ENCODE measurements at regions not wholly inside any gene's neighbourhood (a gene's known extent, or its start where the extent isn't known, plus 50 kb on each side); places are given as distances from the start of the nearest gene placed in this dataset.

GRCh38 chr2:83067947-83068346 is 1391.1 kb downstream of the SUCLG1 start:
- H3K9ac ChIP-seq: no peak overlapping the region
- no peak overlapping the region for H3K4me2 ChIP-seq
- no peaks in the 10 kb centered on the region for H3K9me3 ChIP-seq
- no peaks in the 10 kb centered on the region for H4K20me1 ChIP-seq
- H3K4me1 ChIP-seq: no peaks in the 10 kb centered on the region
- TF ChIP-seq Cebpa-rat (IDR thresholded peaks at IDR 0.05): no peak
- no peak overlapping the region for H3K27ac ChIP-seq
- no peak overlapping the region for H3K4me3 ChIP-seq
- H3K36me3 ChIP-seq: no peaks in the 10 kb centered on the region
- no peaks in the 10 kb centered on the region for H3K27me3 ChIP-seq

GRCh38 chr2:83063933-83064332 is 1395.1 kb downstream of the SUCLG1 start:
- no peak for TF ChIP-seq Cebpa-rat (IDR thresholded peaks at IDR 0.05)
- Histone ChIP-seq H4K20me1 (no peaks in the 10 kb centered on the region), H3K9me3 (peaks cover under 1% of the 10 kb centered on the region), H3K4me1 (no peaks in the 10 kb centered on the region), H3K27ac (no peak overlapping the region), H3K36me3 (no peaks in the 10 kb centered on the region), H3K27me3 (no peaks in the 10 kb centered on the region), H3K4me2 (no peak overlapping the region), H3K4me3 (no peak overlapping the region), H3K9ac (no peak overlapping the region)

GRCh38 chr2:83063511-83063910 is 1395.6 kb downstream of the SUCLG1 start:
- no peaks in the 10 kb centered on the region for H3K36me3 ChIP-seq
- H3K9me3 ChIP-seq: peaks cover 5% of the 10 kb centered on the region
- no peak overlapping the region for H3K9ac ChIP-seq
- no peak for TF ChIP-seq Cebpa-rat (IDR thresholded peaks at IDR 0.05)
- no peaks in the 10 kb centered on the region for H3K4me1 ChIP-seq
- no peak overlapping the region for H3K27ac ChIP-seq
- no peaks in the 10 kb centered on the region for H4K20me1 ChIP-seq
- H3K27me3 ChIP-seq: no peaks in the 10 kb centered on the region
- no peak overlapping the region for H3K4me3 ChIP-seq
- H3K4me2 ChIP-seq: no peak overlapping the region

GRCh38 chr2:83058683-83059082 is 1400.4 kb downstream of the SUCLG1 start:
- no peak for TF ChIP-seq Cebpa-rat (IDR thresholded peaks at IDR 0.05)
- H3K4me3 ChIP-seq: no peak overlapping the region
- no peaks in the 10 kb centered on the region for H3K4me1 ChIP-seq
- H3K9me3 ChIP-seq: peaks cover 10% of the 10 kb centered on the region
- no peaks in the 10 kb centered on the region for H4K20me1 ChIP-seq
- H3K27ac ChIP-seq: no peak overlapping the region
- H3K9ac ChIP-seq: no peak overlapping the region
- H3K36me3 ChIP-seq: no peaks in the 10 kb centered on the region
- no peak overlapping the region for H3K4me2 ChIP-seq
- H3K27me3 ChIP-seq: no peaks in the 10 kb centered on the region

GRCh38 chr2:83055376-83056010 is 1403.6 kb downstream of the SUCLG1 start:
- Histone ChIP-seq H3K4me1 (no peaks in the 10 kb centered on the region), H3K36me3 (no peaks in the 10 kb centered on the region), H3K27me3 (no peaks in the 10 kb centered on the region), H3K9me3 (peaks cover 10% of the 10 kb centered on the region), H3K9ac (no peak overlapping the region), H4K20me1 (no peaks in the 10 kb centered on the region), H3K4me3 (no peak overlapping the region), H3K27ac (no peak overlapping the region), H3K4me2 (no peak overlapping the region)
- no peak for TF ChIP-seq Cebpa-rat (IDR thresholded peaks at IDR 0.05)

GRCh38 chr2:83054751-83055150 is 1404.3 kb downstream of the SUCLG1 start:
- Histone ChIP-seq H3K27me3 (no peaks in the 10 kb centered on the region), H3K9me3 (peaks cover 10% of the 10 kb centered on the region), H3K4me3 (no peak overlapping the region), H3K36me3 (no peaks in the 10 kb centered on the region), H3K4me1 (no peaks in the 10 kb centered on the region), H3K27ac (no peak overlapping the region), H4K20me1 (no peaks in the 10 kb centered on the region), H3K9ac (no peak overlapping the region), H3K4me2 (no peak overlapping the region)
- TF ChIP-seq Cebpa-rat (IDR thresholded peaks at IDR 0.05): no peak

GRCh38 chr2:83051538-83052170 is 1407.4 kb downstream of the SUCLG1 start:
- H3K36me3 ChIP-seq: no peaks in the 10 kb centered on the region
- no peaks in the 10 kb centered on the region for H3K27me3 ChIP-seq
- H3K4me2 ChIP-seq: no peak overlapping the region
- no peak overlapping the region for H3K27ac ChIP-seq
- H3K9me3 ChIP-seq: no peaks in the 10 kb centered on the region
- TF ChIP-seq Cebpa-rat (IDR thresholded peaks at IDR 0.05): no peak
- no peaks in the 10 kb centered on the region for H4K20me1 ChIP-seq
- H3K9ac ChIP-seq: no peak overlapping the region
- no peaks in the 10 kb centered on the region for H3K4me1 ChIP-seq
- no peak overlapping the region for H3K4me3 ChIP-seq

GRCh38 chr2:83042053-83042452 is 1417.0 kb downstream of the SUCLG1 start:
- no peaks in the 10 kb centered on the region for H4K20me1 ChIP-seq
- H3K27me3 ChIP-seq: no peaks in the 10 kb centered on the region
- no peak overlapping the region for H3K4me2 ChIP-seq
- no peak overlapping the region for H3K4me3 ChIP-seq
- no peaks in the 10 kb centered on the region for H3K4me1 ChIP-seq
- no peaks in the 10 kb centered on the region for H3K36me3 ChIP-seq
- no peak overlapping the region for H3K27ac ChIP-seq
- no peak overlapping the region for H3K9ac ChIP-seq
- TF ChIP-seq Cebpa-rat (IDR thresholded peaks at IDR 0.05): no peak
- no peaks in the 10 kb centered on the region for H3K9me3 ChIP-seq

- Histone ChIP-seq H3K4me1 (no peaks in the 10 kb centered on the region), H3K4me3 (no peak overlapping the region), H3K9me3 (no peaks in the 10 kb centered on the region), H3K9ac (no peak overlapping the region), H3K4me2 (no peak overlapping the region), H3K36me3 (no peaks in the 10 kb centered on the region), H3K27ac (no peak overlapping the region), H3K27me3 (no peaks in the 10 kb centered on the region), H4K20me1 (no peaks in the 10 kb centered on the region)
- TF ChIP-seq Cebpa-rat (IDR thresholded peaks at IDR 0.05): no peak
Measured at GRCh38 chr2:83022631-83023210, 1436.4 kb downstream of the SUCLG1 start.

GRCh38 chr2:83017366-83018090 is 1441.6 kb downstream of the SUCLG1 start:
- H4K20me1 ChIP-seq: no peaks in the 10 kb centered on the region
- no peak overlapping the region for H3K4me3 ChIP-seq
- no peaks in the 10 kb centered on the region for H3K4me1 ChIP-seq
- no peaks in the 10 kb centered on the region for H3K36me3 ChIP-seq
- no peaks in the 10 kb centered on the region for H3K9me3 ChIP-seq
- no peak overlapping the region for H3K4me2 ChIP-seq
- H3K27ac ChIP-seq: no peak overlapping the region
- no peaks in the 10 kb centered on the region for H3K27me3 ChIP-seq
- TF ChIP-seq Cebpa-rat (IDR thresholded peaks at IDR 0.05): no peak
- H3K9ac ChIP-seq: no peak overlapping the region
